ENCODE measurements at regions not wholly inside any gene's neighbourhood (a gene's known extent, or its start where the extent isn't known, plus 50 kb on each side); places are given as distances from the start of the nearest gene placed in this dataset.

GRCh38 chr2:164028814-164029534 is 293.2 kb upstream of the FIGN start:
- H3K4me2 ChIP-seq, result no peak overlapping the region
- no peak for TF ChIP-seq CTCF (conservative IDR thresholded peaks at IDR 0.05; ENCODE audit: low read depth, low read length)

GRCh38 chr2:164024396-164024795 is 288.6 kb upstream of the FIGN start:
- no peaks in the 10 kb centered on the region for H3K79me2 ChIP-seq (ENCODE audit: insufficient read depth, low read depth)
- H4K20me1 ChIP-seq (ENCODE audit: insufficient read depth), result no peaks in the 10 kb centered on the region
- H2AFZ ChIP-seq (ENCODE audit: low read depth), result no peak overlapping the region
- H3K36me3 ChIP-seq (ENCODE audit: insufficient read depth), result no peaks in the 10 kb centered on the region
- no peak overlapping the region for H3K9ac ChIP-seq
- H3K4me1 ChIP-seq (ENCODE audit: low read depth, poor library complexity, severe bottlenecking), result no peaks in the 10 kb centered on the region
- no peak for TF ChIP-seq CTCF (conservative IDR thresholded peaks at IDR 0.05; ENCODE audit: low read depth, low read length)
- H3K4me2 ChIP-seq, result no peak overlapping the region
- H3K4me3 ChIP-seq (IDR thresholded peaks at IDR 0.05; ENCODE audit: insufficient read depth, low read depth, low read length), result no peak overlapping the region
- no peak overlapping the region for H3K27ac ChIP-seq
- no peaks in the 10 kb centered on the region for H3K27me3 ChIP-seq (ENCODE audit: insufficient read depth, low read depth)

More at GRCh38 chr2:164028814-164029534, 293.2 kb upstream of the FIGN start:
- no peak overlapping the region for H2AFZ ChIP-seq (ENCODE audit: low read depth)
- no peaks in the 10 kb centered on the region for H3K4me1 ChIP-seq (ENCODE audit: low read depth, poor library complexity, severe bottlenecking)
- no peak overlapping the region for H3K9ac ChIP-seq
- H3K27ac ChIP-seq, result no peak overlapping the region
- H4K20me1 ChIP-seq (ENCODE audit: insufficient read depth), result no peaks in the 10 kb centered on the region
- H3K27me3 ChIP-seq (ENCODE audit: insufficient read depth, low read depth), result no peaks in the 10 kb centered on the region
- H3K36me3 ChIP-seq (ENCODE audit: insufficient read depth), result no peaks in the 10 kb centered on the region
- no peak overlapping the region for H3K4me3 ChIP-seq (IDR thresholded peaks at IDR 0.05; ENCODE audit: insufficient read depth, low read depth, low read length)
- H3K79me2 ChIP-seq (ENCODE audit: insufficient read depth, low read depth), result no peaks in the 10 kb centered on the region

- Histone ChIP-seq H3K27ac (no peak overlapping the region), H3K4me2 (no peak overlapping the region), H3K79me2 (ENCODE audit: insufficient read depth, low read depth) (no peaks in the 10 kb centered on the region), H4K20me1 (ENCODE audit: insufficient read depth) (no peaks in the 10 kb centered on the region), H3K9ac (no peak overlapping the region), H2AFZ (ENCODE audit: low read depth) (no peak overlapping the region), H3K27me3 (ENCODE audit: insufficient read depth, low read depth) (no peaks in the 10 kb centered on the region), H3K4me1 (ENCODE audit: low read depth, poor library complexity, severe bottlenecking) (no peaks in the 10 kb centered on the region), H3K4me3 (IDR thresholded peaks at IDR 0.05; ENCODE audit: insufficient read depth, low read depth, low read length) (no peak overlapping the region), H3K36me3 (ENCODE audit: insufficient read depth) (no peaks in the 10 kb centered on the region)
- TF ChIP-seq CTCF (conservative IDR thresholded peaks at IDR 0.05; ENCODE audit: low read depth, low read length), result no peak
Observed at GRCh38 chr2:164023896-164024295, 288.1 kb upstream of the FIGN start.

GRCh38 chr2:164015328-164016123 is 279.7 kb upstream of the FIGN start:
- no peak for TF ChIP-seq CTCF (conservative IDR thresholded peaks at IDR 0.05; ENCODE audit: low read depth, low read length)
- Histone ChIP-seq H3K36me3 (ENCODE audit: insufficient read depth) (no peaks in the 10 kb centered on the region), H3K27me3 (ENCODE audit: insufficient read depth, low read depth) (no peaks in the 10 kb centered on the region), H3K4me1 (ENCODE audit: low read depth, poor library complexity, severe bottlenecking) (no peaks in the 10 kb centered on the region), H3K4me2 (no peak overlapping the region), H3K79me2 (ENCODE audit: insufficient read depth, low read depth) (no peaks in the 10 kb centered on the region), H2AFZ (ENCODE audit: low read depth) (no peak overlapping the region), H4K20me1 (ENCODE audit: insufficient read depth) (no peaks in the 10 kb centered on the region), H3K27ac (no peak overlapping the region), H3K9ac (no peak overlapping the region), H3K4me3 (IDR thresholded peaks at IDR 0.05; ENCODE audit: insufficient read depth, low read depth, low read length) (no peak overlapping the region)
